ENCODE measurements at regions not wholly inside any gene's neighbourhood (a gene's known extent, or its start where the extent isn't known, plus 50 kb on each side); places are given as distances from the start of the nearest gene placed in this dataset.
"Not testable (repeated sequence)": the region's sequence is repeated elsewhere in the genome, so short reads cannot be mapped to it uniquely, and the experiment has no call there.

GRCh38 chrX:9273744-9274143, 191.1 kb upstream of the TBL1X start:
- Mint-ChIP-seq H3K27me3 (peaks cover 0 to 7% of the 10 kb centered on the region in 2 donors), H3K36me3 (ENCODE audit: insufficient read depth) (peaks cover 4% of the 10 kb centered on the region), H3K4me1 (ENCODE audit: low read depth in 2 of 2) (peaks cover 3 to 4% of the 10 kb centered on the region in 2 donors), H3K9me3 (peaks cover 2 to 7% of the 10 kb centered on the region in 2 donors), H3K27ac (peak overlapping the region; percentile 15 to 44), H3K4me3 (no peak overlapping the region)
- no peak for DNase-seq
- no peak for ATAC-seq (replicated peaks)

GRCh38 chrX:9278475-9279233, 186.2 kb upstream of the TBL1X start:
- H3K36me3 Mint-ChIP-seq (ENCODE audit: insufficient read depth) = peaks cover 6% of the 10 kb centered on the region
- ATAC-seq (replicated peaks) = no peak
- no peaks in the 10 kb centered on the region for H3K27me3 Mint-ChIP-seq
- DNase-seq = no peak
- peaks cover 7 to 10% of the 10 kb centered on the region in 2 donors for H3K4me1 Mint-ChIP-seq (ENCODE audit: low read depth in 2 of 2)
- no peaks in the 10 kb centered on the region for H3K9me3 Mint-ChIP-seq
- peak overlapping the region; percentile 33 to 64 for H3K4me3 Mint-ChIP-seq
- peak overlapping the region; percentile 82 for H3K27ac Mint-ChIP-seq

- no peaks in the 10 kb centered on the region for H3K27me3 Mint-ChIP-seq
- no peak for ATAC-seq (replicated peaks)
- H3K4me1 Mint-ChIP-seq (ENCODE audit: low read depth in 2 of 2) = peaks cover 7 to 10% of the 10 kb centered on the region in 2 donors
- no peak for DNase-seq
- no peaks in the 10 kb centered on the region for H3K9me3 Mint-ChIP-seq
- H3K27ac Mint-ChIP-seq = peak overlapping the region; percentile 82
- peak overlapping the region; percentile 33 to 64 for H3K4me3 Mint-ChIP-seq
- H3K36me3 Mint-ChIP-seq (ENCODE audit: insufficient read depth) = peaks cover 2% of the 10 kb centered on the region
Observed at GRCh38 chrX:9279234-9279544, 185.7 kb upstream of the TBL1X start.

GRCh38 chrX:9280831-9281230, 184.0 kb upstream of the TBL1X start:
- DNase-seq = no peak
- Mint-ChIP-seq H3K4me3 (no peak overlapping the region), H3K4me1 (ENCODE audit: low read depth in 2 of 2) (peaks cover 11 to 13% of the 10 kb centered on the region in 2 donors), H3K36me3 (ENCODE audit: insufficient read depth) (peaks cover 2% of the 10 kb centered on the region), H3K27me3 (no peaks in the 10 kb centered on the region), H3K9me3 (no peaks in the 10 kb centered on the region), H3K27ac (no peak overlapping the region)
- no peak for ATAC-seq (replicated peaks)

GRCh38 chrX:9282325-9282724, 182.5 kb upstream of the TBL1X start:
- Mint-ChIP-seq H3K36me3 (ENCODE audit: insufficient read depth) (peaks cover 2% of the 10 kb centered on the region), H3K27ac (no peak overlapping the region), H3K9me3 (no peaks in the 10 kb centered on the region), H3K4me1 (ENCODE audit: low read depth in 2 of 2) (peaks cover 11 to 13% of the 10 kb centered on the region in 2 donors), H3K27me3 (no peaks in the 10 kb centered on the region), H3K4me3 (no peak overlapping the region)
- ATAC-seq (replicated peaks) = no peak
- DNase-seq = no peak

GRCh38 chrX:9285342-9285771, 179.5 kb upstream of the TBL1X start:
- H3K4me1 Mint-ChIP-seq (ENCODE audit: low read depth in 2 of 2) = peaks cover 3 to 4% of the 10 kb centered on the region in 2 donors
- ATAC-seq (replicated peaks) (no peak), DNase-seq (no peak)
- H3K36me3 Mint-ChIP-seq (ENCODE audit: insufficient read depth) = no peaks in the 10 kb centered on the region
- H3K4me3 Mint-ChIP-seq = no peak overlapping the region
- H3K27me3 Mint-ChIP-seq = no peaks in the 10 kb centered on the region
- peak overlapping the region in 1 of 2 donors; percentile 8 for H3K27ac Mint-ChIP-seq
- H3K9me3 Mint-ChIP-seq = no peaks in the 10 kb centered on the region

- peaks cover 3 to 4% of the 10 kb centered on the region in 2 donors for H3K4me1 Mint-ChIP-seq (ENCODE audit: low read depth in 2 of 2)
- no peak for ATAC-seq (replicated peaks)
- DNase-seq = no peak
- H3K9me3 Mint-ChIP-seq = no peaks in the 10 kb centered on the region
- H3K27me3 Mint-ChIP-seq = no peaks in the 10 kb centered on the region
- no peaks in the 10 kb centered on the region for H3K36me3 Mint-ChIP-seq (ENCODE audit: insufficient read depth)
- H3K27ac Mint-ChIP-seq = no peak overlapping the region
- no peak overlapping the region for H3K4me3 Mint-ChIP-seq
Observed at GRCh38 chrX:9286234-9286633, 178.6 kb upstream of the TBL1X start.

GRCh38 chrX:9291629-9292028, 173.2 kb upstream of the TBL1X start:
- Mint-ChIP-seq H3K36me3 (ENCODE audit: insufficient read depth) (no peaks in the 10 kb centered on the region), H3K4me1 (ENCODE audit: low read depth in 2 of 2) (no peaks in the 10 kb centered on the region), H3K4me3 (no peak overlapping the region), H3K27ac (no peak overlapping the region), H3K9me3 (no peaks in the 10 kb centered on the region), H3K27me3 (peaks cover 7 to 20% of the 10 kb centered on the region in 2 donors)
- ATAC-seq (replicated peaks) = no peak
- DNase-seq = no peak

GRCh38 chrX:9293051-9293496, 171.8 kb upstream of the TBL1X start:
- no peaks in the 10 kb centered on the region for H3K9me3 Mint-ChIP-seq
- H3K27ac Mint-ChIP-seq = no peak overlapping the region
- ATAC-seq (replicated peaks) (no peak), DNase-seq (no peak)
- no peaks in the 10 kb centered on the region for H3K36me3 Mint-ChIP-seq (ENCODE audit: insufficient read depth)
- H3K4me1 Mint-ChIP-seq (ENCODE audit: low read depth in 2 of 2) = no peaks in the 10 kb centered on the region
- no peak overlapping the region for H3K4me3 Mint-ChIP-seq
- peaks cover 7 to 20% of the 10 kb centered on the region in 2 donors for H3K27me3 Mint-ChIP-seq

GRCh38 chrX:9293903-9294302, 171.0 kb upstream of the TBL1X start:
- peaks cover 7 to 20% of the 10 kb centered on the region in 2 donors for H3K27me3 Mint-ChIP-seq
- ATAC-seq (replicated peaks) (no peak), DNase-seq (no peak)
- H3K4me3 Mint-ChIP-seq = no peak overlapping the region
- no peaks in the 10 kb centered on the region for H3K36me3 Mint-ChIP-seq (ENCODE audit: insufficient read depth)
- no peaks in the 10 kb centered on the region for H3K9me3 Mint-ChIP-seq
- H3K27ac Mint-ChIP-seq = peak overlapping the region in 1 of 2 donors; percentile 58
- no peaks in the 10 kb centered on the region for H3K4me1 Mint-ChIP-seq (ENCODE audit: low read depth in 2 of 2)

GRCh38 chrX:9295551-9295950, 169.3 kb upstream of the TBL1X start:
- H3K4me1 Mint-ChIP-seq (ENCODE audit: low read depth in 2 of 2) = no peaks in the 10 kb centered on the region
- H3K9me3 Mint-ChIP-seq = no peaks in the 10 kb centered on the region
- DNase-seq (no peak), ATAC-seq (replicated peaks) (no peak)
- H3K27me3 Mint-ChIP-seq = peaks cover 7 to 20% of the 10 kb centered on the region in 2 donors
- H3K27ac Mint-ChIP-seq = no peak overlapping the region
- H3K36me3 Mint-ChIP-seq (ENCODE audit: insufficient read depth) = no peaks in the 10 kb centered on the region
- no peak overlapping the region for H3K4me3 Mint-ChIP-seq

- DNase-seq (no peak), ATAC-seq (replicated peaks) (no peak)
- no peaks in the 10 kb centered on the region for H3K36me3 Mint-ChIP-seq (ENCODE audit: insufficient read depth)
- peaks cover 7 to 20% of the 10 kb centered on the region in 2 donors for H3K27me3 Mint-ChIP-seq
- no peak overlapping the region for H3K4me3 Mint-ChIP-seq
- H3K27ac Mint-ChIP-seq = no peak overlapping the region
- no peaks in the 10 kb centered on the region for H3K4me1 Mint-ChIP-seq (ENCODE audit: low read depth in 2 of 2)
- no peaks in the 10 kb centered on the region for H3K9me3 Mint-ChIP-seq
Observed at GRCh38 chrX:9298221-9298620, 166.6 kb upstream of the TBL1X start.

GRCh38 chrX:9299681-9300080, 165.2 kb upstream of the TBL1X start:
- not testable (repeated sequence) for ATAC-seq (replicated peaks); H3K4me1 Mint-ChIP-seq (ENCODE audit: low read depth in 2 of 2); H3K36me3 Mint-ChIP-seq (ENCODE audit: insufficient read depth); DNase-seq; H3K4me3 Mint-ChIP-seq; H3K9me3 Mint-ChIP-seq; H3K27ac Mint-ChIP-seq
- peaks cover 0 to 11% of the 10 kb centered on the region in 2 donors for H3K27me3 Mint-ChIP-seq

- Mint-ChIP-seq H3K36me3 (ENCODE audit: insufficient read depth) (peaks cover 4% of the 10 kb centered on the region), H3K4me3 (no peak overlapping the region), H3K27ac (no peak overlapping the region), H3K9me3 (no peaks in the 10 kb centered on the region), H3K4me1 (ENCODE audit: low read depth in 2 of 2) (no peaks in the 10 kb centered on the region), H3K27me3 (no peaks in the 10 kb centered on the region)
- ATAC-seq (replicated peaks) (no peak), DNase-seq (no peak)
Observed at GRCh38 chrX:9301836-9302235, 163.0 kb upstream of the TBL1X start.
